ENCODE measurements at regions not wholly inside any gene's neighbourhood (a gene's known extent, or its start where the extent isn't known, plus 50 kb on each side); places are given as distances from the start of the nearest gene placed in this dataset.
"Not testable (repeated sequence)": the region's sequence is repeated elsewhere in the genome, so short reads cannot be mapped to it uniquely, and the experiment has no call there.

DNA sequence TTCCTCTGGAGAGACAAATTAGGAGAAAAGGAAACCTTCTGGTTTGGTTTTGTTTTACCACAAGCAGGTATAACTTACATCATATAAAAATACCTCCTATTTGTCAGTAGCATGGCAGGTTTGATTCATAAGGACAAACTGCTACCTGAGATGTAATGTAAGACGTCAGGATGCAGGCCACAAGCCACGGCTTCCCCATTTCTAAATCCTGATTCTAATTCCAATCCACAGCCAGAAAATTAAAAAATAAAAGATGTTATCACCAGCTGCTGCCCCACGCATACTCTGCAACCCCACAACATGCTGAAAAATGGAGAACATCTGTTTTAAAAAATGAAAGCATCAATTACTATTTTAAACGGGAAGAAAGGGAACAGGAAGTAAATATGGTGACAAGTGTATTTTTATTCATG is 197.6 kb downstream of the BCL11A start:
- no peak for DNase-seq

DNA sequence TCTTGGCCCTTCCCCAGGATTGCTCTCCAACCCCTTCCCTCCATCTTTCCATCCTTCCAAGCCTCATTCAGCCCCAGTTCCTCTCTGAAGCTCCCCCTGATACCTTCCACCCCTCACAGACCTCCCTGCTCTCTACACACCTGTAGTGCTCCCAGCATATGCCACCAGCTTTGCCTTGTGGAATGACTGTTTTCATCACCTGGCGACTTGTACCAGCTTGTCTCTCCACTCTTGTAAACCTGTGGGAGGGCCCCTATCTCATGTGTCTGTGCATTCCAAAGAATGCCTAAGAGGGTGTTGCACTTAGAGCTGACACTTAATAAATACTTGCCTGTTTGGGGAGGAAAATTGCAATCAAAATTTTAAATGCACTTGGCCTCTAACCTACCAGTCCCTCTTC is 198.7 kb downstream of the BCL11A start:
- DNase-seq: no peak

DNA sequence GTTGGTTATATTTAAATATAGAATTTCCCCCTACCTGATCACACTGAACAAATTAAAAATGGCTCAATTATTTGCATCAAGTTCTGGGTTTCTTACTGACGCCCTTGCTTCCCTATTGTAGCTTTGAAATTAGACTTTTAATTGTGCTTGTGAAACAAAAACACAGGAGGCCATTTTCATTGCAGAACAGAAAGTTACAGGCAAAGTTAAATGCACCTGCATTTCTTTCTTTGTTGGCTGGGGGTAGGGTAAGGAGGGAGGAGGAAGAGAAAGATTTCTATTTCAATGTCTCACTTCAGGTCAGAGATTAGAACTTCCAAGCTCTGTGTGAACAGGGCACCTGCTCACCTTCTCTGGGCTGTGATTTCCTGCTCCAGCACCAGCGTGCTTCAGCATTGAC is 199.6 kb downstream of the BCL11A start:
- DNase-seq: no peak

DNA sequence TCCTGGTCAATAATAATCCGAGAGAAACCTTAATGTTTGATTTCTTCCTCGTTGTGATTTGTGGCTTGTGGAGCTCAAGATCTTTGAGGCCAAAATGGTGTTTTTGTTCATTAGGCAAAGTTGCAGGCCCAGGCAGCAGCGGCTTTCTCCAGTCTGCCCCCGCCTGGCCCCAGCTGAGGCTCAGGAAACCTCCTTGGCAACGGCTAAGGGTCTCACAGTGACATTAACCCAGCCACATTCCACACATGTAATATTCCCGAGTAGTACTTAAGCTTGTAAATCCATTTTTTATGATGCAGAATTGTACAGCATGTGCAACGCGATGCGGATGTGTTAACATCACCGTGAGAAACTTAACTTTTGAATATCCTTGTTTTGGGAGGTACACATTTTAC is 200.1 kb downstream of the BCL11A start:
- DNase-seq: no peak

DNA sequence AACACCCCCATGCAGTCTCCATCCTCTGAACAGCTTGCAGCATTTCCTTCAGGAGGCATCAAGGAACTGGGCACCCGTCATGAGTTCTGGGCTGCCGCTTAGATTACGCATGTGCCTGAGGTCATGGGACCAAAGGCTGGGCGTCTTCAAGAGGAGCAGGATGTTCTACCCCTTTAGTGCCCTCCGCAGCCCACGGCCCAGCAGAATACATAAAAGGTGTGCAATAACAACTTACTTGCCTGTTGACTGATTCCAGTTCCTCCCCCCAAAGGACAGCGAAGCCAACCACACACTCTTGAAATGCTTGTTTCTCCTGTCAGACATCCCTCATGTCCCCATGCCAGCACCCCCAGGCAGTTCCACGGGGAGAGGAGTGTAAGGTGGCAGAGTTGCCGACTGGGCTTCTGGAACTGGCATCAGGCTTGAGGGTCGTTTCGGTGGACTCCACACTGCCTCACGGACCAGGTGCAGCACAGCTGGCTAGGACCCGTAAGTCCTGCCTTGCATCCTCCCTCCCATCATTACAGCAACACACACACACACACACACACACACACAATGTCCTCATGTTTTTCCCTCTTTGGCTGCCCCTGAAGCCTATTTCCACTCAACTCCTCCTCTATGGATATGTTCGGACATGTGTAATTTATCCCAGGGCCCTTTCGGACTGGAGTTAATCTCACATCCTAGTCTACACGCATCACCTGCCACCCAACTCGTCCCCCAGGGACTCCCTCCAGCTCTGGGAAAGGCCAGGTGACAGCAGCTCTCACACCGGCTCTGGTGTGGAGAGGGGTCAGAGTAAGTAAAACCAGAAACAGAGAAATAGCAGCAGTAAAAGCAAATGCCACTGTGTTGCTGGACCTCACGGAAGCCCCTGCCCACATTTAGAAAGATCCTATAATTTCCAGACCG is 200.7 kb downstream of the BCL11A start:
- DNase-seq: no peak

DNA sequence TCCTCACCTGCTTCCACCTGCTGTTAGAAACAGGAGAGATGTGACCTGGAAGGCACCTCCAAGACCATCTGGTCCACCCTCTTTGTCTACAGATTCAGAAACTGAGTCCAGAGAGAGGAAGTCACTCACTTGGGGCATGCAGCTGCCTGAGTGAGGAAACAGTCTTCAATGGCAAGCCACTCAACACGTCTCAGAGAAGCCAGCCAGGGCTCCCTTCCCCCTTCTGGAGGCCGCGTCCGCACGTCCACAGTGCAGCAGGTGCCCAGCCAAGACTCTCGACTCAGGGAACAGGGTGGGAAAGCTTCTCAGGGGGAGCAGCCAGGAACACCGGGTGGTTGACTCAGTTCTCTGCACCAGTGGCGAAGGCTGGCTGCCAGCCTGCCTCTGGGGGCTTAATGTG is 201.7 kb downstream of the BCL11A start:
- no peak for DNase-seq

DNA sequence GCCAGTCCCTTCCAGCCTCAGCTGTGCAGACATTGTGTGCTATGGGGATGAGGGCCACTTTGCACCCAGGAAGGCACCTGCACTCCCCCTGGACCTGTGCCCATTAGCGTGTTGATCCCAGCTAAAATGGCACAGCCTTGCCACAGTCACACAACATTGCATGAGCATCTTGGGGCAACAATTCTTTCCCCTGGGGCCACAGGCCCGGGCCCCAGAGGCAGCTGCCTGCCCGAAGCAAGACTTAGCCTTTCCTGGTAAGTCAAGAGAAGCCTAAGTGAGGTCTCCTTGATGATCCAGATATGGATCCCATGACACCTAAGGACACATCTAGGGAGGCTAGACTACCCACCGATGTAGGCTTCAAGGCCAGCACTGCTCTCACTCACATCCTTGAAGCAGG is 202.1 kb downstream of the BCL11A start:
- no peak for DNase-seq

DNA sequence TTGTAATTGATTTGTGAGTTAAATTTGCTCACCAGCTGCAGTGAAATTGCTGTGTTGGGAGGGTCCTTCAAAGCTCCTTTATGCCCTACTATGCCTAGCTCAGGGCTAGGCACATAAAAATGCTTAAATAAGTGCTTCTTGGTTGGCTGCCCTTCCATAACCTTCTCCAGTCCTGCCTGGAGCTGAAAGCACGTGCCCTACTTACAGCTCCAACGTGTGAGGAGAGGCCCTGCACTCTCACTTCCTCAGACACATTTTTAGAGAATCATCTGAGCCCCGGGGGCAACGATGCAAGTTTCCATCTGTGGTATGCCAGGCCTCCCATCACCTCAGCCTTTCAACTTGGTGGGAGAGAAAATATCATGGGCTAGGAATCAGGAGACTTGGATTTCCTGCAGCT is 202.7 kb downstream of the BCL11A start:
- no peak for DNase-seq

DNA sequence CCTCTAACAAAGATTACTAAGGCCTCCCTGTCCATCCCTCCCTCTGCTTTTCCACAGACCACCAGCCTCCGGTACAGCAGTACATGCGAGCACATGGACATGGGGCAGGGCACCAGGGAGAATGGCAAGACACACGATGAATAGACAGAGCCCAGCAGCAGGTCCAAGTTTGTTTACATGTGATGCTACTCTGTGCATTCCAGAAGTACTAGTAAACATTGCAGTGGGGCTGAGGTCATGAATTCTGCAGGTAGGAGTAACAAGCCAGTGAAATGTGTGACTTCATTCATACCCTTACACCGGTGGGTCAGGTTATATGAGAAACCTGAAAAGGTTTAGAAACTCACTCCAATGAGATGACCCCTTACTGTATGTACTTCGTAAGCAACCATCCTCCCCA is 205.7 kb downstream of the BCL11A start:
- no peak for DNase-seq

DNA sequence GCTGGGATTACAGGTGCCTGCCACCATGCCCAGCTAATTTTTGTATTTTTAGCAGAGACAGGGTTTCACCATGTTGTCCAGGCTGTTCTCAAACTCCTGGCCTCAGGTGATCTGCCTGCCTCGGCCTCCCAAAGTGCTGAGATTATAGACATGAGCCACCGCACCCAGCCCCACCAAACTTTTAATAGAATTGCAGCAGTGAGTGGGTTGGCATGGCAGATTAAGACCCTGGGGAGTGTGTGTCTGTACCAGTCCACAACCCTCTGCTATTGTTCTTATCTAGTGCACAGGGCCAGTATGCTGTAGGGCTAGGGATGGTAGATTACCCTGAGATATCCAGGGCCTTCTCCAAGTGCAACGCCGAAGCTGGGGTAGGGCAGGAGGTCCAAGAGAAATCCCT is 211.0 kb downstream of the BCL11A start:
- DNase-seq: not testable (repeated sequence)

DNA sequence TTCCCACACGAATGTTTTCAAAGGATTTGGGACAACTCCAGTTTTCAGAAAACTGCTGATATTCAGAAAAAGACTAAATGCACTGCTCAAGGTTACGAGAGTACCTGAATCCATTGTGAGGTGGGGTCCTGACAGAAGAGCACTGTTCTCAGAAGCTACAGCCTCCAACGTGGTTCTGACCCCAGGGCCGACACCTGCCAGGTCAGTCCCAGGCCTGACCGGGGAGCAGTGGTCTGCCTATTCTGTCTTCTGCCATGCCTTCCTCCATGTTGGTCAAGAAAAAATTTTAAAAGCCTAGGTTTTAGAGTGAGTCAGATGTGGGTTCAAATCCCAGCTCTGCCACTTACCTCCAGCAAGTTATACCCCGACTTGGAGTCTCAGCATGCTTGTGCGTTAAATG is 212.3 kb downstream of the BCL11A start:
- no peak for DNase-seq

DNA sequence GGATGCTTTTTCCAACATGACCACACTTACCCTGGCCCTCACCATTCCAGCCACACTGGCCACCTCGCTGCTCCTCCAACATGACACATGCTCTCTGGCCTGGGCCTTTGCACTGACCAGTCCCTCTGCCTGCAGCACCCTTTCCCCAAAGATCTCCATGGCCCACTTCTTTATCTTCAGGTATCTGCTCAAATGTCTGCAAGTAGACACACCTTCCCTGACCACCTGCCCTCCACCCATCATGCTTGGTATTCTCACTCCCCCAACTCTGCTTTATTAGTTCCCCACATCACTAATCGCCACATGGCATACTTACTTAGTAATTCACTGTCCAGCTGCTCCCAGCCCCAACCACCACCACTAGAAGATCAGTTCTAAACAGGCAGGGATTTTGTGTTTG is 214.2 kb downstream of the BCL11A start:
- no peak for DNase-seq

DNA sequence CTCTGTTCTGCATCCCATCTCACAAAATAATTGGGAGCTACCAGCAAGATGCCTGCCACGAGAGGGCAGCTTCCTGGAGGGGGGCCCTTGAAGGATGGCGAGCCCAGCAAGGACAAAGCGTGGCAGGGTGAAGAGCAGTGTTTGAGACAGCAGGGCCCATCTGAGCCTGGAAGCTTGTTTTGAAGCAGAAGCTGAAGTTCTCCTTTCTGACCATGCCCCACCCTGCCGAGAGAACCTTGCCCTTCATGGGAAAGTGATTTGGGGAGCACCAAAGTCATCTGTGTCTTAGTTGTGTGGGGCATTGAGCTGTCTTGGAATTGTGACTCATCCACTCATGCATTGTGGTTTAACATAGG is 216.3 kb downstream of the BCL11A start:
- no peak for DNase-seq

DNA sequence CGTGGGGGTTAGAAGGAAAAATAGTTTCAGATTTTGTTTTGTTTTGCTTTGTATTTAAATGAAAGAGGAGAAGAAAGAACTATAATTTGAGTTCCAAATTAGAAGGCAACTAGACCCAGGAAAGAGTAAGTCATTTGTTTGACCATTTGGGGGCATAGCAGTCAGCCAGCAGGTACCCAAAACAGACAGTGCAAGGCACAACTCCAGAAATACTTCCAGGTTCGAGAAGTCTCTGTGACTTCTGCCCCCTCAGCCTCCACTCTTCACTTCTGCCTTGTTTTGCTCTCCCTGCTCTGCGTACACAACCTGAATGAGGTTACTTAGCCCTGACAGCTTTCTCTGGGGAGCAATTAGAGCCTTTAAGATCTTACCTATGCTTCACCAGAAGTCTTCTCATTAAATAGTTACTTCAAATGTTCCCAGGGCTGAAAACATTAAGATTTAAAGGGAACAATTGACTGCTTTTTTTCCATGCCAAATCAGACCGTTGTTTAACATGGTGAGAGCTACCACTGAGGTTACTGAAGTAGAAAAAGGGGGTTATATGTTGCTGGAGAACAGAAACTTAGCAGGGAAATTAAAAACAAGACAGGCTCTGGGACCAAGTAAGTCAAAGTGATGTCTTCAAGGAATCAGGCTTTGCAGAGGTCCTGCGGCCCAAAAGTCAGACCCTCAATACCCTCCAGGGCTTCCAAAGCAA is 216.9 kb downstream of the BCL11A start:
- no peak for DNase-seq

DNA sequence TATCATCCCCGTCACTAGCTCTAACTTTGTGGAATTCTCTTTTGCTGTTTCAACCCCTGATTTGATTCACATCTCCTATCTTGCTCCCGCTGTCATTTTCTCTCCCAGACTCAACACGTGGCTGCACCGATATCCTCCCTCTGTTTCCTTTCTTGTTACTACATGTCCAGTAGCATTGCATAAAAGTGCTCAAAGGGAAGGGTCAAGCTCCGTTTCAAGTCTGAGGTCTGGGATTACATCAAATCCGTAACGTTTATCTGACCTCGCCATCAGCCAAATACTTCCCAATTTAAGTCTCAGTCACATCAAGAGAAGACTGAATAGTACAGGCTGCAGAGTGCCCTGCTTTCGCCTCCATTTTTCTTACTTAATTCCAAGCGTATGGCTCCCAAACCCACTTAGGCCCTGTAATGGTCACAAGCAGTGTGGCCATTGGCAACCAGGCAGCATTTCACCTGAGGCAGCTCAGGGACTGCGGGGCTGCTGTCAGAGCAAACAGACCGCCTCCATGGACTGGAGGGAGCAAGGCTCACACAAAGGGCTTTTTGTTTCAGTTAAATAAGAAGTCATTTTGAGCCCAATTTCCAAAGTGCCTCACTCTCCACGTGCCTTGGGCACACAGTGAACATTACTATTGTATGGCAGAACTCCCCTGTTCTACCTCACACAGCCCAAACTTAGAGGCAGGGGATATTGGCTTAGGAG is 217.8 kb downstream of the BCL11A start:
- DNase-seq: no peak

DNA sequence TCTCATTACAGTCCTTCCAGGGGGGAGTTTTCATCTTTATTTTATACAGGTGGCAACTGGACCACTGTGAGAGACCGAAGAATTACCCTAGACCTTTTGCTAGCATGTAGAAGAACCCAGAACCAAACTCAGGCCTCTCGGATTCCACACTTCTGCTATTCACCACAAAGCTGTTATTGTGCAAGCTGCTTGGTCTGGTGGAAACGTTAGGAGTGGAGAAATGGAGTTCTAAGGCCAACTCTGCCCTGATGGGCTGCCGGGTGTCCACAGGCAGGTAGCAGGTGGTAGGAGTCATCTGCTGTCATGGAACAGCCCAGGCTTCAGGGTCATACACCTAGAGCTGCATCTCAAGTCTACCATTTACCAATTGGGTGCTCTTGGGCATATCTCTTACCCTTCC is 218.8 kb downstream of the BCL11A start:
- no peak for DNase-seq

DNA sequence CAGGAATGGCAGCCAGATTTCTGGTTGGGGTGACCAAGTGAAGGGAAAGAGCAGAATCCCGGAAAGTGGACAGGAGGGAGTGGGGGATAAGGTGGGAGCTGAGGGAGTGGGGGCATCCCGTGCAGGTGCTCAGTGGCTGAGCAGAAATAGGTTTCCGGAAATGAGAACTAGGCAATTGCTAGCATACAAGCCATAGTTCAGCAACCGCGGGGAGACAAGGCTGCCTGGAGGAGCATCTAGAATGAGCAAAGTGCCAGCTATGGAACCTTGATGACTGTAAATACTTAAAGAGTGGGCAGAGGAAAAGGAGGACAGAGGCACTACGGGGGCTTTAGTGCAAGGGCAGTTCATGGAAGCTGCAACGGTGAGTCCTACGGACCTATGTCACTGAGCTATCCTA is 220.2 kb downstream of the BCL11A start:
- DNase-seq: no peak

DNA sequence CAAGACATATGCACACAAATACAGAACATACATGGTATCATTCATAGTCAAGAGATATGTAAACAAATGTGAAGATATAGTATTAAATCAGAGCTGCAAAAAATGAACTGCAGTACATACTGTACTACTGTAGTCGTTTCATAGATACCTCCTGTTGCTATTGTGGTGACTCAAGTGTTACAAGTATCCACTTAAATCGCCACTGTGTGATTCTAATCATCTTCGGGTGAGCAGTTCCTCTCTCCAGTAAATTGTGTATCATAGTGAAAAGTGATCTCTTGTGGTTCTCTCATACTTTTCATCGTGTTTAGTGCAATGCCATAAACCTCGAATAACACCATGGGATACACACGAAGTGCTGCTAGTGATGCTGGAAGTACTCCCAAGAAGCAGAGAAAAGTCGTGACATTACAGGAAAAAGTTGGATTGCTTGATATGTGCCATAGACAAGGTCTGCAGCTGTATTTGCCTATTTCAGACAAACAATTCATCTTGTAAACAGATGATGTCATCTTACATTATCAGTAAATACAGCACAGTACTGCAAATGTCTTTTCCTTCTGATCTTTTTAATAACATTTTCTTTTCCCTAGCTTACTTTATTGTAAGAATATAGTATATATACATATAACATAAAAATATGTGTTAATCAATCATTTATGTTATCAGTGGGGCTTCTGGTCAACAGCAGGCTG is 222.2 kb downstream of the BCL11A start:
- no peak for DNase-seq

DNA sequence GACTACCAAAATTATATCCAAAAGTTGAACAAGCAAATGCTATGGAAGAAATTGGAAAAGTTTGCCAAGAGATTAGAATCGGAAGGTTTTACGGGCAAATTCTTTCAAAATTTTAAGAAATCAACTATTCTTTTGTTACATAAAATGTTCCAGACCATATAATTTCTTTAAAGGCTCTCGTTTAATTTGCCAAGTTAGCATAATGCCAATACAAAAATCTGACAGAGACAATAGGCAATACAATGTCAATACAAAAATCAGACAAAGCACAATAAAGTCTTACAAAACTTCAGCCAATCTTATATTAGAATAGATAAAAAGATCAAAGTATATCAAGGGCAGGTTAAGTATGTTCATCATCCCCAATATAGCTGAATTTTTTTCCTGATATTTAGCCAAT is 224.2 kb downstream of the BCL11A start:
- DNase-seq: no peak

DNA sequence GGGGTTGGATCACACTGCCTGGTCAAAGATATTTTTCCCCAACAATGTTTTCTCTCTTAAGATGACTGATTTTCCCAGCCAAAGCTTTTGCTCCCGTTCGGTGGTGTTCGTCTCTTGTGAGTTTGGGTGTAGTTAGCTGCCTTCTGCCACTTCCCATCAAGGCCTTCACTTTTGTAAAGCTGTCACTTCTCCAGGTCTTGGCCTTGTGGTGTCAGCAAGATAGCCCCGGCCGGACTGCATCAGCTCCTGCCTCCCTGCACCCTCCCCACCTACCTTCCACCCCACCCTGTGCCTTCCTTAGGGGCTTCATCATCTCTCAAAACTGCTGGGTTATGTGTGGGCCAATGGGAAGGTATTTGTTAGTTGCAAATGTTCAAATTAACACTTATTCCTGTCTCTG is 228.9 kb downstream of the BCL11A start:
- no peak for DNase-seq

DNA sequence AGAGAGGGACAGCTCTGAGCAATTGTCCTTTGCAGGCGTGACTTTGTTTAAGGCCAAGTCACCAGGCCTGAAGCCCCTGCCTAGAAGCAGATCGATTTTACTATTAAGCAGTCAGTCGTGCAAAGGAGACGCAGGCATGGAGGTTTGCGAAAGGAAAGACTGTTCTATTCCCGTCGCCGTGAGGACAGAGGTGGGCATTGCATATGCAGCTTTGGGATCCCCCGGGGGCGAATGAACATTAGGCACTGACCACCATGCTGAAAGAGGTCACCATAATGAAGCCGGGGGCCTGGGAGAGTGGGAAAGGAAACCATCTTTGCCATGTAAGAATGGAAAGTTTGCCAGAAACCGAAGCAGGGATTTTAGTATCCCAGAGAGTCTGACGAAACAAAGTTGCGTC is 231.6 kb downstream of the BCL11A start:
- DNase-seq: no peak

DNA sequence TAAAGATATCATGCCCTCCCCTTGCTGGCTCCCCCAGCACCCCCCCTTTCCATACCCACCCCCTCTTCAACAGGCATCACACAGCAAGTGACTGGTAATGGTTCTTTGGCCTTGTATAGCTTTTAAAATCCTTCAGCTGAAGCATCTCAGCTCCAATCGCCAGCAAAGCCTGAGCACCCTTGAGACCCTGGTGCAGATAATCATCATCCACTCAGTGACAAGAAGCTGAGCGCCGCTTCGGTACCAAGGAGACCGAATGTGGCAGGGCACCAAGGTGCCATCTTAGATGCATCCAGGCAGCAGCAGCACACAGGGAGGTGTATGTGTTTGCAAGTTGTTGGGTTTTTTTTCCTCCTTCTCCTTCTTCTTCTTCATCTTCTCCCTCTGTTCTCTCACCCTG is 232.7 kb downstream of the BCL11A start:
- DNase-seq: no peak

DNA sequence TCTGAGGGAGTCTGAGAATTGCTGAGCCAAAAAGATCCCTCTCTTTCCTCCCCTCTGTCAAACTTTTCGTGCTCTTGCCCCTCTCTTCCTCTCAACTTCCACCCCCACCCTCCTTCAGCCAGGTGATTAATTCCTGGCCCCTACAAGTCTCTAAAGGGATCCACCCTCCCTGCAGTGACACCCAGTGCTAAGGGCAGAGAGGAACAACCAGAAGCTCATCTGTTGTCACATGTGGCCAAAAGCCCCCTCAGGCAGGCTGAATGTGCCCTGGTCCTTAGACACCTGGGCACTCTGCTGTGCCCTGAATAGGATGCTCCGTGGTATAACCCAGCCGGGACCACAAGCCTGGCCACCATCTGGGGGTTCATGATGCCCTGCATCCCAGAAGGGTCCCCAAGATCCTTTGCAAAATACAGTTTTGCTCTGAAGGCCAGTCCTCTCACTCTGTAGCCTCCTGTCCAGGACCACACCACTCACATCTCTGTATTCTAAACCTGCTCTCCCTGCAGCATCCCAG is 234.4 kb downstream of the BCL11A start:
- no peak for DNase-seq

Measured in NCI-H2107 (cell line).